HG02852 (cell line): ENCODE measurements at regions not wholly inside any gene's neighbourhood (a gene's known extent, or its start where the extent isn't known, plus 50 kb on each side); places are given as distances from the start of the nearest gene placed in this dataset.

ENCODE experiments used
- ATAC-seq: cut with Tn5 transposase; IDR thresholded peaks from one replicate; pipeline ENCODE4 v1.9.1; 2021; ENCODE audit warnings: mild to moderate bottlenecking, moderate library complexity; ENCODE audit not compliant: unreplicated experiment

DNA sequence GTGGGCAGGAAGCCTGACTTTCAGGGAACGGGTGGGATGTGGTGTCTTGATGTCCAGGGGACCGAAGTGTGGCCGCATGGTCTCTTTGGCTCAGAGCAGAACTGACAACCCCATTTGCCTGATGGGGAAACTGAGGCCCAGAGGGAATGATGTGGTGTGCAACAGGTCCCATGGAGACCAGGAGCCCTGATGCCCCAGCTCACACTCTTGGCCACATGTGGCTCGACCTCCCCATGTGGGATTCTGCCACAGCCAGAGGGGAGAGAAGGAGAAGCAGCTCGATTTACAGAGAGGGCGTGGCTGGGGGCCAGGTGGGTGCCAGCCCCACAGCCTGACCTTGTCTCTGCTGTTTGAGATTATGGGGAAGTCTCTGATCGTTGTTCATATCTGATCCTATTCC is 128.1 kb downstream of the TEX29 start:
- ATAC-seq, result no peak

DNA sequence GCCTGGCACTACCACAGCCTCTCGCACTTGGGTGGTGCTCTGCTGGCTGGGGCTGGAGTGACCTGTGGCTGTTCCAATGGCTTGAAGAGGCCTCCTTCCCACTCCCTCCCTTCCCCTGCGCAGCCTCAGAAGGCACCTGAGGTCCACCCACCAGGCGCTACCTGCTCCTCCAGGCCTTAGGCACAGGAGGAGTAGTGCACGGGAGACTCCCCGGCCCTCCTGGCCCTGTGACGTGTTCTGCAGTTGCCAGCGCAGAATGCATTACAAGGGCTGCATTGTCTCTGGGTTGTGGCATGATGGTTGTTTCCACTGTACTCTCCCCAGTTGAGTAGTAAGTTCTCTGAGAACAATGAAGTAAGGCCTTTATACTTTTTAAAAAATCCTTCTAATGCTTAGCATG is 128.6 kb downstream of the TEX29 start:
- ATAC-seq, result no peak

DNA sequence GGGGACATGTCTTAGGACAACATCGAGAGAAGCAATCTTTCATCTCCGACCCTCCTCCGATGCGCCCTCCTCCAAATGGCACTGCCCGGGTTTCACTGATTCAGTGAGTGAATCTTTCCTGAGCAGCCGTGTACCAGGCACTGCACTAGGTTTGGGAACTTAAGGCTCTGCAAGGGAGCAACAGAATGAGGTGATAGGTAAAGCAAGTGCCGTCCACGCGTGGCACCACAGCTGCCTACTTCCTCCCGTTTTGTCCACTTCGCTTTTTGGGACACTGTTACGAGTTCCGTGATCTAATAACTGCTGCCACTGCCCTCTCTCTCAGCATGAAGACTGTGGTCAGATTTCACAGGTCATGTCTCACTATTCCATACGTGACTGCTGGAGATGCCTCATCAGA is 131.0 kb downstream of the TEX29 start:
- no peak for ATAC-seq

DNA sequence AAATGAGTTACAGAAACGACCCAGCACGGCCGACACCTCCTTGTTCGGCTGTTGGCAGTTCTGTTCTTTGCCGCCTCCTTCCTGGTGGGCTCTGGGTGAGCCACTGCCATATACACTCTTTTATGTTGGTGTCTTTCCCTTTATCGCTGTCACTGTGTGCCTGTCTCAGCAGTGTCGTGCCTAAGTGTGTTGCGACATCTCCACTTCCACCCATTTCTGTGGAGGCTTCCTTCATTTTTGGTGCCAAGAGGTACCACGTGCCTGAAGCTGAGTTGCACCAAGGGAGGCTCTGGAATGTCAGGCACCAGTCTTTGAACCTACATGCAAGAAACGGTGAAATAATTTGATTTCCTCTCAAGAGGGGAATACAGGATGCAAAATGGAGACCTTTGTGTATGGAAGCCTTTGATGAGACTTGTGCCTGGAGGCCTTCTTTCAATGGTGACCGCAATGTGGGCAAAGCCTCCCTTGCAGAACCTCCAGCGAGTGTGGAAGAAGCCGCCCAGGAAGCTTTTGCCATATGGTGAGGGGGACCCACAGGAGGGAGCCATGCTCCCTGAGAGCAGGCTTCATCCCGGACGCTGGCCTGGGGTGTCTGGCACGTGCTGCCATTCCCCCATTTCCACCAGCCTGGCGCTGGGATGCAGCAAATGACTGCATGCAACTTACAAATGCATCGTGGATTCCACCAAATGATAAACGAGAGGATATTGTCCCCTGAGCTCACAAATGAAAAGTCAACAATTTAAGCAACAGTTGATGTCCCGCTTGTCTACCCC is 136.2 kb downstream of the TEX29 start:
- ATAC-seq, result no peak

DNA sequence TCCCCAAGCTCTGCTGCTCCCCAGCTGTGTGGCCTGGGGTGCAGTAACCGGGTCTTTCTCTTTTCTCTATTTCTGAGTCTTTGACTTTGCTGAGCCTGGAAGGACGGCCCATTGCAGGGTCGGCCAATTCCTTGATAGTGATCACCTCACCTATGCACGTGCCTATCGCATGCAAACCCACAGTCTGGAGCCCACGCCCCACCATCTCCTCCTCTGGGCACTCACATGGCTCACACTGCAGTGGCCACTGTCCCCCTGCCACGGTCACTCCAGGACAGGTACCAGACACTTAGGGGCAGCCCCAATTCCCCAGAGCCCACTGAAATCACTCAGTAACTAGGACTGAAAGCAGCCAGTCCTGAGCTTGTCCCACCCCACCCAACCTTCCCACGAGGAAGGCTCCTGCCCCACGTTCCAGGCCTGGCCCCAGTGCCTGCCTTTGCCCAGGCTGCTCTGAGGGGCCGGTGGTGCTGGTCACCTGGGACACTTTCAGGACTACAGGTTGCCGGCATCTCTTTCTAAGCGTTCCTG is 137.6 kb downstream of the TEX29 start:
- no peak for ATAC-seq

DNA sequence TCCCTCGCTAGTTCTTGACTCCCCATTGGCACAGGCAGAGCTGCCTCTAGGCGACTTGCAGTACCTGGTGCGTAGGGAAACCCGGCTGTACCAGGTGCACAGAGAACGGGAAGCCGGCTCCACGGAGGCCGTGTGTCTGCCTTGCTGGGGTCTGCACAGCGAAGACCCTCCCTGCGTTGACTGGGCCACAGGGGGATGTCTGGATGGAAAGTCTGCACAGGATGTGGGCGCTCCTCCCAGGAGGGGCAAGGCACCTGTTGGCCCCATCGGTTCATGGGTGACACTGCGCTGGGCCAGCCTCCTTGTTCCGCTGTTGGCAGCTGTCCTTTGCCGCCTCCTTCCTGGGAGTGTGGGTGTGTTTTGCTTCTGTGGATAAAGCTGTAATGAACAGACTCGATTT is 138.3 kb downstream of the TEX29 start:
- no peak for ATAC-seq

DNA sequence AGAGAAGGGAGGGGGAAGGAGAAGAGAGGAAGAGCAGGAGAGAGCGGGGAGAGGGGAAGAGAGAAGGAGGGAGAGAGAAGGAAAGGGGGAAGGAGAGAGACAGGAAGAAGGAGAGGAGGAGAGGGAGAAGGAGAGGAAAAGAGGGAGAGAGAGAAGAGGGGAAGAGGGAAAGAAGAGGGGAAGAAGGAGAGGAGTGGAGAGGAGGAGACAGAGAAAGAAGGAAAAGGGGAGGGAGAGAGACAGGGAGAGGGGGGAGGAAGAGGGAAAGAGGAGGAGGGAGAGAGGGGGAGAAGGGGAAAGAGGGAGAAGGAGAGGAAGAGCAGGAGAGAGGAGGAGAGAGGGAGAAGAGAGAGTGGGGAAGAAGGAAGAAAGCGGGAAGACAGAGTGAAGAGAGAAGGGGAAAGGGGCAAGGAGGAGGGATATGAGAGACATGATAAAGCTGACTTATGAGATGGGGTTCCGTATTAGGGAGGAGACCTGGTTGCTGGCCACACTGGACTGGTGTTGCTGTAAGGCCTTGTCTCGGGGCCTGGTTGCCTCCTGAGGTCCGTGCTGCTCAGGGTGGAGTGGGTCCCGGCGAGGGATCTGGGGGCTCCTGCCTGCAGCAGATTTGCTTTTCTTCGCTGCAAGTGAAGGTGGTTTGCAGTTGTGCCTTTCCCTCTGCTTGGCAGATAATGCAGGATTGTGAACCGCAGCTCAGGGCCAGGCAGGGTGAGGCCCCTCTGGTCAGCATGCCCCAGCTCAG is 139.5 kb downstream of the TEX29 start:
- no peak for ATAC-seq

DNA sequence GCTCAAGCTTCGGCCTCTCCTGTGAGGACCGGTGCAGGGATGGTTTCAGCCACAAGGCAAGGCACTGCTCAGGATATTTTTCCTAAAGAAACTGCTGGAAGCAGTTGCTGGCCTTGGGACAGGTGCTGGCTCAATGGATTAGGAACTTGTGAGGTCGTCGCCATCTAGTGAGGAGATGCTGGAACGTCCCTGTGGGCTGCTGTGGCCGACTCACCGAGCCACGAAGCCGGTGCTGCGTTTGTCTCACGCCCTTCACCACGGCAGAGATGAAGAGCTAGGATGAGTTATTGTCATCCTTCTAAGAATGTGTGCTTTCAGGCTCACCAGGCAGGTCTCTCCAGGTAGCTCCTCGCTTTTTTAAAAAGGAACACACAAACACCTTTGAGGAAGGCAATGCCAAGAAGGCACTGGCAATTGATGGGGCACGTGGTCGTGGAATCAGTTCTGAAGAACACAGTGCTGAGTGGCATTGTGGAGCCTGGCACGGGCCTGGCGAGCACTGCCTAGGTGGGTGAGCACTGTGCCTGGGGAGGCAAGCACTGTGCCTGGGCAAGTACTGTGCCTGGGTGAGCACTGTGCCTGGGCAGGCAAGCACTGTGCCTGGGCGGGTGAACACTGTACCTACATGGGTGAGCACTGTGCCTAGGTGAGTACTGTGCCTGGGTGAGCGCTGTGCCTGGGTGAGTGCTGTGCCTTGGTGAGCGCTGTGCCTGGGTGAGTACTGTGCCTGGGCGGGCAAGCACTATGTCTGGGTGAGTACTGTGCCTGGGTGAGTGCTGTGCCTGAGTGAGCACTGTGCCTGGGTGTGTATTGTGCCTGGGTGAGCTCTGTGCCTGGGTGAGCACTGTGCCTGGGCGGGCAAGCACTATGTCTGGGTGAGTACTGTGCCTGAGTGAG is 140.4 kb downstream of the TEX29 start:
- no peak for ATAC-seq

DNA sequence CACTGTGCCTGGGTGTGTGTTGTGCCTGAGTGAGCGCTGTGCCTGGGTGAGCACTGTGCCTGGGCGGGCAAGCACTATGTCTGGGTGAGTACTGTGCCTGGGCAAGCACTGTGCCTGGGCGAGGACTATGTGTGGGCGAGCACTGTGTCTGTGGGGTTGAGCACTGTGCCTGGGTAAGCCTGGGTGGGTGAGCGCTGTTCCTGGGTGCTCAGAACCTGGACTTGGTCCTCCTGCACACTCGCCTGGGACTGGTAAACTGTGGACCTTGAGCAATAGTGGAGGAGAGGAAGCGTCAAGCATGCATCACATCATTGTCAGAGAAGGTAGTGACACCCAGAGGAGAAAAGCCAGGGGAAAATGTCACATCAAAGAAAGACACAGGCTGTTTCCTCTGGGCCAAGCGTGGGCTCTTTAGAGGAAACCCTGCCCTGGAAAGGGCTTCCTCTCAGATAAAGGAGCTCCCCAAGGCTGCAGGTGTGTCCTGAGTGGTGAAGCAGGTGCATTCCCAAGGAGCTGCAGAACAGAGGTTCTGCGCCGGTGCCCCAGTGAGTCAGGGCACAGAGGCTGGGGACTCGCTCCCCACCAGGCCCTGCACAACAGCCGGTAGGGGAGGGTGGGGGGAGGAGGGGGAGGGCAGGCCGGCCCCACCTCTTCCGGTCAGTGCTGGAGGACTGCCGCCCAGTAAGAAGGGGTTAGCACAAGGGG is 141.2 kb downstream of the TEX29 start:
- no peak for ATAC-seq

DNA sequence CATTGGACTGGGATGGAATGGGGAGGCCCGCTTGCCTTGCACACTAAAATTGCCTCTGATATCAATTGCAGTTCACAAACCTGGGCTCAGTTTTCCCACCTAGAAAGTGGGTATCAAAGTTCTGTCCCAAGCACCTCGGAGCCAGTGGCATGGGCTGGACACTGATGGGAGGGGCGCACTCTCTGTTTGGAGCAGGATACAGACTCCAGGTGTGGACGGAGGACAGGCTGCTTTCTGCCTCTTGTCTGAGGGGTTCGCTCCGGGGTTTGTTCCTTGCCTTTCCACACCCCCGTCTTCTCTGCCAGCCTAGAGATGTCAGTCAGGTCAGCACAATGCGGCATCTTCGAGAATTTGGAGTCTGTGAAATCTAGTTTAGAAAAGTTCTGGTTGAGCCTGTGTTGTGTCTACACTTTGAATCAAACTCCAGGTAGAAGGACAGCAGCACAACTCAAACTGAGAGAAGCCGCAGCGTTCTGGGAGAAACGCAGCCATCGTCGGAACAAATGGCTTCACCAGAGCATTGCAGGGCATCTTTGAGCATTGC is 141.9 kb downstream of the TEX29 start:
- no peak for ATAC-seq

DNA sequence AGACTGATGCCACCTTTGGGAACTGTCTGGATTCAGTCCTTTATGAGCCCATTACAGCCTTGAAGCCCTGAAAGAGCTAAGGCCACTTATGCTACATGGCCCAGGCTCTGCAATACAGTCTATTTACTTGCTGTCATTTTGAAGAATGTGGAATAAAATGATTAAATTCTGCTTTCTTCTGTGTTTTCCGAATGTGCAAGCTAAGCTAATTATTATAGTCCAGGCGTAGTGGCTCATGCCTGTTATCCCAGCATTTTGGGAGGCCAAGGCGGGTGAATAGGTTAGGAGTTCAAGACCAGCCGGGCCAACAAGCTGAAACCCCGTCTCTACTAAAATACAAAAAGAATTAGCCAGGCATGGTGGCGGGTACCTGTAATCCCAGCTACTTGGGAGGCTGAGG is 142.5 kb downstream of the TEX29 start:
- ATAC-seq, result no peak

DNA sequence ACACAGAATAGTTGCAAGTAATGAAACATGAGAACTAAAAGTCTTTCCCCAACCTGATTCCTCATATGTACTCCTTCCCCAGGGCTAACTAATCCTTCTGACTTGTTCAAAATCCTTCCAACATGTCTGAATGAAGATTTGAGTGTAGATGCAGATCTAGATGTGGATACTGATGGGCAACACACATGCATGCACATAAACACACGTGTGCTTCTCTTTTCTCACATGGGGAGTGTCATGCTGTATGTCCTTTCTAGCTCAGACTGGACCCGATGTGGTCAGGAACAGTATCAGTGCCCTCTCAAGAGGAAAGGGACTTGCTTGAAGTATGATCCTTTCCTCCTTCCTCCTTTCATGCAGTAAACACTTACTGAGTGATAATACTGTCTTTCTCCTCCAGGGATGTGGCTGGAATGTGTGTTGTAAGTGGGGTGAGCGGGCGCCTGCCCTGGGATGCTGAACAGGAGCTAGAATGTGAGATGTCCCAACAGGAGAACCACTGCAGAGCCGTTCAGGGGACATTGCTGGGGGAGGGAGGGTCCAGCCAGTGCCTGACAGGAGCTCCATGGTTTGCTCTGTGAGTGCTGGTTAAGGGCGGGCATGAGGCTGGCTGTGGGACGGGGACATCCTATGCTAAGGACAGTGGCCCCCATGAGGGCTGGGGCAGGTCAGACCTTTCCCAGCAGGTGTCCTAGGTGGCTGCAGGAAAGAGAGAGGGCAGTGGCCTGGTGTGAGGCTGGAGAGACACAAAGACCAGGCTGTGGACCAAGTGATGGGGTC is 146.9 kb downstream of the TEX29 start:
- ATAC-seq, result no peak

DNA sequence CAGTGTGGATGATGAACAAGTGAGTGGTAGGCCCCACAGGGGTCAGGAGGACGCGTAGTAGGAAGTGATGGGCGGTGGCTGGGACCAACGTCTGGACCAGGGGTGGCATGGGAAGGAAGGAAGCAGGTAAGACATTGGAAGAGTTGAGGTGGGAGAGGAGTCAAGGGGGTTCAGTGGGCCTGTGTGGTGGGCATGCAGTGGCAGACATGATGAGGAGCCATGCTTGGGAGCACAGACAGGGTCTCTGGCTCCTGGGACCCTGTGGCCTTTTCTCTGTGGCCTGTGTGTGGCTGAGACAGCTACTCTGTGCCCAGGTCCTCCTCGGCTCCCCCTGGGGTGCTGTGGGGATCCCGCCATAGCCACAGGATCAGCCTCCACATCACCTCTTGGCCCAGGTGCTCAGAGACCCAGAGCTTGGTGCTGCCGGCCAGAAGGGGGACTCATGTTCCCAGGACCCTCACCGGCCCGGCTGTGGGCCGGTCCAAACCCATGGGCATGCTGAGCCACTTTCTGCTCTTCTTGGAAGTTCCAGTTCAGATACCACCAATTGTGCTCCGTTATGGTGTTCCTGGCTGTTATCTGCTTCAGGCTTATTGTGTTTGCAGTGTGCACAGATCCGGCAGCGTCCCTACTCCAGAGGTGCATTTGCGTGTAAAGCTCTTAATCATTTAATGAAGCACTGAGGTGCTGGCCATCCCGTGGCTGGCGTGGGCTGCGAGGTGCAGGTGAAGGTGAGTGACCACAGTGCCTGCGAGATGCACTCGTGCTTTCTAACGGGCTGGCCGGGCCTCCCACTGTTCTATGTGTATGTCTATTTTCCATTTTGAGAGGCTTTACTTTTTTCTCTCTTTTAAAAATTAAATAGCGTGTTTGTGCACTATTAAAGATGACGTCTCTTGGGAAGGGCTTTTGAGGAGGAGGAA is 147.9 kb downstream of the TEX29 start:
- ATAC-seq, result no peak

DNA sequence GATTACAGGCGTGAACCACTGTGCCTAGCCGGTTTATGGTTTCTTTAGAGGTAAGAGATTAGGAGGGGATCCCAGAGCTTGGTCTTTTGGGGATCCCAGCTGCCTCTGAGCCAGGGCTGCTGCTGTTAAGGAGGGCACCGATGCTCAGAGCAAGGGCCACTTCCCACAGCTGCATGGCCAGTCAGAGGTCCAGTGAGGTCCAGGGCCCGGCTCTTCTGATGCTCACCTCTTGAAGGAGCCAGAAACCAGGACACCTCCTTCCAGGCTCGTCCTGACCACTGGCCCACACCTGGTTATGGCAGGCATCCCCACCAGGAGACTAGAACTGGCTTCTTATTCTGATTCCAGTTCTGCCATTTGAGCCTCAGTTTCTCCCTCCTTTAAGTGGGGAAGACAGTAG is 149.0 kb downstream of the TEX29 start:
- ATAC-seq, result no peak

DNA sequence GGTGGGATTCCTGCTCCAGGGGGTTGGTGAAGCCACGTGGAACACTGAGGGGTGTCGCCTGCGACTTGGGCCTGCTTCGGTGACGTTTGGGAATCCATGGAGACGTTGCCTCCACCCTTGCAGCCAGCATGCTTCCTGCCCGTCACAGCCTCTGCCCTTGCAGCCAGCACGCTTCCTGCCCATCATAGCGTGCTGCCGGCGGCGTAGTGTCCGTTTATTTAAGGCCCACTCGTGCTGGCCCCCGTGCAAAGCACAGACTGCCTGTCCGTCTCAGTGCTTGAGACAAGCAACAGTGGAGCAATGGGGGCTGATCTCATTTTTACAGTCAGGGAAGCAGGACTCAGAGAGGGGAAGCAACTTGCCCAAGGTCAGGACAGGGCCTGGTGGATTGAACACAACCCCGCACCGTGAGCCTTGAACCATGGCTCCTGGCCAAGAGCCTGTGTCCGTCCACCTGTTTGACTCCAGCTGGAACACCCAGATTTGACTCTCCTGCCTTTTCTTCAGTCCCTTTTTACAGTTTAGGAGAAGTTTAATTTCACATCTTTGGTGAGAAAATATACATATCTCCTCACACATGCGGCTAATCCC is 149.6 kb downstream of the TEX29 start:
- ATAC-seq, result no peak

DNA sequence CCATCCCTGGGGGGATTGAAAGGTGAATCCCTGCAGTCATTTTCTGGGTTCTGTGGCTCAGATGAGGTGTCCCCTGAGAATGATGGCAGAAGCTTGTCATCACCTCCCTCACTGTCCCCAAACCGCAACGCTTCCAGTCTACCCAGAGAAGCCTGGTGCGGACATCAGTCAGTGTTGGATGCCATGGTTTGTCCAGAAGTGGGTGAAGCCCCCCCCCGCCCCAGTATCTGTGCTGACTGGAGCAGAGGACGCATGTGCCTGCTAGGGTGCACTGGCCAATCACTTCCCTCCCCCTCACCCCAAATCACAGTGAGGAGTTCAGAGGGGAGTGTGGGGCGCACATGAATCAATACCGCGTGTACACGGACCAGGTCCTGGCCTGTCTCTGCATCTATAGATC is 150.5 kb downstream of the TEX29 start:
- ATAC-seq, result no peak

DNA sequence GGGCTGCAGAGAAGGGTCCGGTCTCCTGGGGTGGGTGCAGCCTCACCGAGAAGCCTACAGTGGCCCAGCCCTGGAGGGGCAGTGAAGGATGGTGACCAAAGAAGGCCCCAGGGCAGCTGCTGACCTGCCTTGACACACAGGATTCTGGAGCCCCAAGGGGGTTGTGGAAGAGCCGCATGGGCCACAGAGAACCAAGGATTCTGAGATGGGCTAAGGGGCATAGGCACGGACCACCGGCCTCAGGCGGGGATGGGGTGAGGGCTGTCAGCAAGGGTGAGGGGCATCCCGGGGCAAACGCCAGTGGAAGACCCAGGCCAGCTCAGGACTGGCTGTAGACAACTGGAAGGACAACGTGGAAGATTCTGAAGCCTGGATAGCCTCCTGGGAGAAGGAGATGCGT is 151.6 kb downstream of the TEX29 start:
- no peak for ATAC-seq
